ENCODE measurements at regions not wholly inside any gene's neighbourhood (a gene's known extent, or its start where the extent isn't known, plus 50 kb on each side); places are given as distances from the start of the nearest gene placed in this dataset.

DNA sequence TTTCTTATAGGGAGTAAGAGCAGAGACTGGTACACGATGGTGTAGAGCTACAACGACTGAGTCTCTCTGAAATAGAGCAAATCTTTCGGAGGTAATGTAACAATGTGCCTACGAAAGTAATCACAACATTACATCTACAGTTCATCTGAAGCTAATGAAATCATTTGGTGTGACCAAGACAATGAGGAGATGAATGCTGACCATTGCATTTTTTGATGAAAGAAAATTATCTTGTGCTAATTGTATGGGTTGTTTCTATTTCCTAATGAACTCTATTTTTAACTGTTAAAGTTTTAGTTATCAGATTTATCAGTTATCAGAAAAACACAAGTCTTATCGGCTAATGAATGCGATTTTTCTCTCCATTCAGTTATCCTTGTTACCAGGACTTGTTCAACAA is 913.4 kb downstream of the SLITRK6 start (continued):
- TF ChIP-seq, protein P1, sequence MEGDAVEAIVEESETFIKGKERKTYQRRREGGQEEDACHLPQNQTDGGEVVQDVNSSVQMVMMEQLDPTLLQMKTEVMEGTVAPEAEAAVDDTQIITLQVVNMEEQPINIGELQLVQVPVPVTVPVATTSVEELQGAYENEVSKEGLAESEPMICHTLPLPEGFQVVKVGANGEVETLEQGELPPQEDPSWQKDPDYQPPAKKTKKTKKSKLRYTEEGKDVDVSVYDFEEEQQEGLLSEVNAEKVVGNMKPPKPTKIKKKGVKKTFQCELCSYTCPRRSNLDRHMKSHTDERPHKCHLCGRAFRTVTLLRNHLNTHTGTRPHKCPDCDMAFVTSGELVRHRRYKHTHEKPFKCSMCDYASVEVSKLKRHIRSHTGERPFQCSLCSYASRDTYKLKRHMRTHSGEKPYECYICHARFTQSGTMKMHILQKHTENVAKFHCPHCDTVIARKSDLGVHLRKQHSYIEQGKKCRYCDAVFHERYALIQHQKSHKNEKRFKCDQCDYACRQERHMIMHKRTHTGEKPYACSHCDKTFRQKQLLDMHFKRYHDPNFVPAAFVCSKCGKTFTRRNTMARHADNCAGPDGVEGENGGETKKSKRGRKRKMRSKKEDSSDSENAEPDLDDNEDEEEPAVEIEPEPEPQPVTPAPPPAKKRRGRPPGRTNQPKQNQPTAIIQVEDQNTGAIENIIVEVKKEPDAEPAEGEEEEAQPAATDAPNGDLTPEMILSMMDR (IDR thresholded peaks at IDR 0.05 in 2 of 3, conservative IDR thresholded peaks at IDR 0.05 in 1 of 3; ENCODE audit: borderline replicate concordance in 1 of 3, insufficient read depth in 1 of 3, low read depth in 2 of 3, low read length in 2 of 3) = no peak
- TF ChIP-seq POLR2AphosphoS5 (IDR thresholded peaks at IDR 0.05; ENCODE audit: low read depth, low read length) = no peak

DNA sequence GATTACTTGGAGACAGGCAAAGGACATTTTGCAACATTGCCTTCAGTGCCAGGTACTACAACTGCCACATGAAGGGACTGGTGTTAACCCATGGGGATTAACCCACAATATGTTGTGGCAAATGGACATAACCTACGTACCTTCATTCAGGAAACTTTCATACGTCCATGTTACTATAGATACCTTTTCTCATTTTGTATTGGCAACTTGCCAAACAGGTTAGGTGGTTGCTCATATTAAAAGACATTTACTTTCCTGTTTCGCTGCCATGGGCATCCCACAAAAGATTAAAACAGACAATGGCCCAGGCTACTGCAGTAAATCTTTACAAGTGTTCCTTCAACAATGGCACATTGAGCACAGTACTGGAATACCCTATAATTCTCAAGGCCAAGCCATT is 925.3 kb downstream of the SLITRK6 start:
- no peak overlapping the region for H3K27ac ChIP-seq (ENCODE audit: low read depth, low read length)
- no peaks in the 10 kb centered on the region; a peak in 1 of 4 replicates for H3K9me3 ChIP-seq (ENCODE audit: control insufficient read depth in 1 of 2, insufficient read depth in 1 of 2, low read depth in 1 of 2, low read length in 2 of 2)
- DNase-seq (ENCODE audit: low read depth, low spot score) (no peak), ATAC-seq (no peak)
- intact Hi-C loops (cut with micrococcal nuclease) = no loop called here
- H3K27me3 ChIP-seq (ENCODE audit: insufficient read depth, low read length) = no peaks in the 10 kb centered on the region
- RAD21 ChIA-PET (ENCODE audit: low non-redundant PET in 1 of 2, low total read pairs in 2 of 2, uncharacterized antibody in 2 of 2, unreplicated experiment in 2 of 2) = no interaction called here
- no peak overlapping the region for H3K4me3 ChIP-seq (replicated peaks in 1 of 2; ENCODE audit: low read depth in 1 of 2, low read length in 2 of 2)
- POLR2A ChIA-PET = no interaction called here
- no peaks in the 10 kb centered on the region for H3K36me3 ChIP-seq (ENCODE audit: control insufficient read depth in 1 of 2, insufficient read depth in 2 of 2, low read length in 2 of 2)
- H3K4me2 ChIP-seq (ENCODE audit: low read length) = no peak overlapping the region
- no peaks in the 10 kb centered on the region for H3K9me2 ChIP-seq (ENCODE audit: insufficient read depth)
- H4K20me1 ChIP-seq (ENCODE audit: insufficient read depth) = no peaks in the 10 kb centered on the region
- BruUV-seq (replicated peaks) = no TSS peak
- no peaks in the 10 kb centered on the region for H3K4me1 ChIP-seq (ENCODE audit: control insufficient read depth in 1 of 2, insufficient read depth in 2 of 2, low read length in 2 of 2)
- CTCF ChIA-PET = no interaction called here
- no peaks in the 10 kb centered on the region for H3K79me2 ChIP-seq (ENCODE audit: insufficient read depth, low read length)
- no peak overlapping the region for H2AFZ ChIP-seq (ENCODE audit: low read depth, low read length, poor library complexity, severe bottlenecking)
- TF ChIP-seq SP1 (IDR thresholded peaks at IDR 0.05; ENCODE audit: low read depth) = no peak
- no peak for TF ChIP-seq ZFX (IDR thresholded peaks at IDR 0.05)
- no peak for TF ChIP-seq SIN3A (IDR thresholded peaks at IDR 0.05; ENCODE audit: low read depth)
- TF ChIP-seq POLR2AphosphoS5 (IDR thresholded peaks at IDR 0.05; ENCODE audit: low read depth, low read length) = no peak
- TF ChIP-seq POLR2A (IDR thresholded peaks at IDR 0.05; ENCODE audit: borderline replicate concordance, extremely low read depth, insufficient read depth, insufficient read length) = no peak
- TF ChIP-seq EGR1 (IDR thresholded peaks at IDR 0.05; ENCODE audit: low read depth) = no peak
- no peak for TF ChIP-seq ZNF274 (IDR thresholded peaks at IDR 0.05; ENCODE audit: low read depth, low read length)
- H3K9ac ChIP-seq (ENCODE audit: low read length) = no peak overlapping the region

Data from HCT116 (cell line).